ENCODE measurements at regions not wholly inside any gene's neighbourhood (a gene's known extent, or its start where the extent isn't known, plus 50 kb on each side); places are given as distances from the start of the nearest gene placed in this dataset.

- TF ChIP-seq CTCF (conservative IDR thresholded peaks at IDR 0.05; ENCODE audit: low read depth, low read length) (no peak), BHLHE40 (IDR thresholded peaks at IDR 0.05; ENCODE audit: low read depth, low read length) (no peak), RAD21 (IDR thresholded peaks at IDR 0.05; ENCODE audit: low read length) (no peak), USF2 (IDR thresholded peaks at IDR 0.05; ENCODE audit: low read depth, low read length) (no peak), ELK1 (IDR thresholded peaks at IDR 0.05; ENCODE audit: borderline replicate concordance, low read depth, low read length) (no peak), POLR2A (IDR thresholded peaks at IDR 0.05; ENCODE audit: low read depth, low read length) (no peak), SMC3 (IDR thresholded peaks at IDR 0.05; ENCODE audit: low read depth, low read length) (no peak), RFX5 (IDR thresholded peaks at IDR 0.05; ENCODE audit: low read depth, low read length) (no peak), MAFK (IDR thresholded peaks at IDR 0.05; ENCODE audit: low read depth, low read length) (no peak), CHD1 (IDR thresholded peaks at IDR 0.05; ENCODE audit: low read depth, low read length) (no peak), RCOR1 (IDR thresholded peaks at IDR 0.05; ENCODE audit: insufficient replicate concordance, low read length) (no peak), CEBPB (IDR thresholded peaks at IDR 0.05; ENCODE audit: low read depth, low read length) (no peak), MXI1 (IDR thresholded peaks at IDR 0.05; ENCODE audit: borderline replicate concordance, low read depth, low read length) (no peak)
Measured at GRCh38 chr18:62454527-62454926, 68.3 kb upstream of the ZCCHC2 start.

All from IMR-90 (cell line).